Osteocyte (in vitro differentiated cells): ENCODE measurements at regions not wholly inside any gene's neighbourhood (a gene's known extent, or its start where the extent isn't known, plus 50 kb on each side); places are given as distances from the start of the nearest gene placed in this dataset.

Source experiments
- DNase-seq: peaks from one replicate; pipeline ENCODE4 v3.0.0; 2021; ENCODE audit warnings: mixed read lengths; ENCODE audit not compliant: unreplicated experiment; ENCODE audit errors: extremely low spot score
- H3K27ac Mint-ChIP-seq: one replicate; pipeline ENCODE4 v1.8.0; 2021; ENCODE audit warnings: mild to moderate bottlenecking, mixed read lengths; ENCODE audit not compliant: unreplicated experiment
- H3K27me3 Mint-ChIP-seq: one replicate; pipeline ENCODE4 v1.8.0; 2021; ENCODE audit warnings: mixed read lengths; ENCODE audit not compliant: unreplicated experiment
- H3K36me3 Mint-ChIP-seq: one replicate; pipeline ENCODE4 v1.8.0; 2021; ENCODE audit warnings: mixed read lengths; ENCODE audit not compliant: unreplicated experiment
- H3K4me1 Mint-ChIP-seq: one replicate; pipeline ENCODE4 v1.8.0; 2021; ENCODE audit warnings: mixed read lengths; ENCODE audit not compliant: unreplicated experiment
- H3K4me3 Mint-ChIP-seq: one replicate; pipeline ENCODE4 v1.8.0; 2021; ENCODE audit warnings: mild to moderate bottlenecking, moderate library complexity, mixed read lengths; ENCODE audit not compliant: unreplicated experiment
- H3K9me3 Mint-ChIP-seq: one replicate; pipeline ENCODE4 v1.8.0; 2021; ENCODE audit warnings: mixed read lengths; ENCODE audit not compliant: unreplicated experiment
- CTCF ChIP-seq: fragments of 200-600 bp; sonication (generic); IDR thresholded peaks from 2 replicates; pipeline ENCODE4 v1.5.0; 2021; ENCODE audit warnings: antibody characterized with exemption, mild to moderate bottlenecking, moderate library complexity

DNA sequence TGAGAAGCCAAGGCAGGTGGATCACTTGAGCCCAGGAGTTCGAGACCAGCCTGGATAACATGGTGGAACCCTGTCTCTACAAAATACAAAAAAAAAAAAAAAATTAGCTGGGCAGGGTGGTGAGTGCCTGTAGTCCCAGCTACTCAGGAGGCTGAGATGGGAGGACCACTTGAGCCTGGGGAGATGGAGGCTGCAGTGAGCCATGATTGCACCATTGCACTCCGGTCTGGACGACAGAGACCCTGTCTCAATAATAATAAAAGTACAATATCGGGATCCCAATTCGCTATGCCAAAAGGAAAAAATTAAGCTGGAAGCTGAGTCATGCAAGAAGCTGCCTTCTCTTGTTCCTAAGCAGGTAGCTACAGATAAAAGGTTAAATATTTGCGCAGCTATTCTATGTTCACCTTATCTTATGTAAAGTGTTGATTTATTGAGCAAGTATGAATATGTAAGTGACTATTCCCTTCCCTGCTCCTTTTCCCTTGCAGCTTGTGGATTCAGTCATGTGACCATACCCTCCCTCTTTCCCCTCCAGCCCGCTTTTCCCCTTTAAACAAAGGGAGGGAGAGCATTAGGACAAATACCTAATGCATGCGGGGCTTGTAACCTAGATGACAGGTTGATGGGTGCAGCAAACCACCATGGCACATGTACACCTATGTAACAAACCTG, 112.0 kb downstream of the LITAF start:
- no peak for DNase-seq
- no peak overlapping the region for H3K27ac Mint-ChIP-seq
- H3K36me3 Mint-ChIP-seq = no peaks in the 10 kb centered on the region
- H3K27me3 Mint-ChIP-seq = peaks cover 43% of the 10 kb centered on the region
- H3K4me1 Mint-ChIP-seq = no peaks in the 10 kb centered on the region
- H3K4me3 Mint-ChIP-seq = no peak overlapping the region
- H3K9me3 Mint-ChIP-seq = no peaks in the 10 kb centered on the region
- TF ChIP-seq CTCF = no peak

GRCh38 chr16:11475896-11476630, 110.7 kb downstream of the LITAF start:
- no peaks in the 10 kb centered on the region for H3K9me3 Mint-ChIP-seq
- H3K27me3 Mint-ChIP-seq = peaks cover 30% of the 10 kb centered on the region
- H3K27ac Mint-ChIP-seq = no peak overlapping the region

GRCh38 chr16:11476676-11477075, 110.0 kb downstream of the LITAF start:
- DNase-seq = no peak
- Mint-ChIP-seq H3K4me3 (no peak overlapping the region), H3K27ac (no peak overlapping the region), H3K36me3 (no peaks in the 10 kb centered on the region), H3K27me3 (peaks cover 26% of the 10 kb centered on the region), H3K4me1 (no peaks in the 10 kb centered on the region), H3K9me3 (no peaks in the 10 kb centered on the region)
- TF ChIP-seq CTCF = no peak

More at GRCh38 chr16:11475896-11476630, 110.7 kb downstream of the LITAF start:
- TF ChIP-seq CTCF = no peak
- H3K36me3 Mint-ChIP-seq = no peaks in the 10 kb centered on the region
- H3K4me1 Mint-ChIP-seq = no peaks in the 10 kb centered on the region
- no peak for DNase-seq
- no peak overlapping the region for H3K4me3 Mint-ChIP-seq

DNA sequence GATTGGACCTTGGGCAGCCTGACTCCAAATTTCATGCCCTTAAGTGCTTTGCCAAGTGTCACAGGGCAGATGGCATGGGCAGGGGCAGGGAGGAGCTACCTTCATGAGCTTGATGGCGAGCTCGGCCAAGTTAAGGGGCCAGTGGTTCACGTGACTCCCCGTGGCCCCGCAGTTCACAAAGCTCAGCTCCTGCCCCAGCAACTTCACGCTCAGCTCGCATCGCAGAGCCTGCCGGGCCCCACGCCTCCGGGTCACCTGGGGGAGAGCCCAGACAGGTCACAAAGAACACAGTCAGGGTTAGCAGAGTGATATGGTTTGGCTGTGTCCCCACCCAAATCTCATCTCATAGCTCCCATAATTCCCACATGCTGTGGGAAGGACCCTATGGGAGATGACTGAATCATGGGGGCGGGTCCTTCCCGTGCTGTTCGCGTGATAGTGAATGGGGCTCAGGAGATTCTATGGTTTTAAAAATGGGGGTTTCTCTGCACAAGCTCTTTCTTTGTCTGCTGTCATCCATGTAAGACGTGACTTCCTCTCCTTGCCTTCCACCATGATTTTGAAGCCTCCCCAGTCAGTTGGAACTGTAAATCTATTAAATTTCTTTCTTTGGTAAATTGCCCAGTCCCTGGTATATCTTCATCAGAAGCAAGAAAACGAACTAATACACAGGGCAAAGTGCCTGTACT, 108.1 kb downstream of the LITAF start:
- Mint-ChIP-seq H3K36me3 (no peaks in the 10 kb centered on the region), H3K27me3 (peaks cover 26% of the 10 kb centered on the region), H3K9me3 (peaks cover 8% of the 10 kb centered on the region), H3K4me1 (no peaks in the 10 kb centered on the region), H3K27ac (no peak overlapping the region), H3K4me3 (no peak overlapping the region)
- DNase-seq = no peak
- no peak for TF ChIP-seq CTCF

GRCh38 chr16:11479916-11480315, 106.8 kb downstream of the LITAF start:
- peaks cover 16% of the 10 kb centered on the region for H3K27me3 Mint-ChIP-seq
- H3K4me3 Mint-ChIP-seq = no peak overlapping the region

More at GRCh38 chr16:11479916-11480315, 106.8 kb downstream of the LITAF start:
- TF ChIP-seq CTCF = no peak
- no peak for DNase-seq
- Mint-ChIP-seq H3K4me1 (no peaks in the 10 kb centered on the region), H3K27ac (no peak overlapping the region), H3K36me3 (no peaks in the 10 kb centered on the region), H3K9me3 (peaks cover 8% of the 10 kb centered on the region)
